HepG2 (cell line): ENCODE measurements at regions not wholly inside any gene's neighbourhood (a gene's known extent, or its start where the extent isn't known, plus 50 kb on each side); places are given as distances from the start of the nearest gene placed in this dataset.

ENCODE experiments used
- CTCF ChIP-seq: sonication (generic); formaldehyde crosslinking; IDR thresholded peaks from 2 replicates; pipeline ENCODE4 v1.5.0; 2020; ENCODE audit warnings: mild to moderate bottlenecking, missing genetic modification reagents, moderate library complexity
- ZFP41 ChIP-seq: sonication (generic); formaldehyde crosslinking; IDR thresholded peaks from 2 replicates; pipeline ENCODE4 v1.4.0; 2020; ENCODE audit warnings: mild to moderate bottlenecking, missing genetic modification reagents, borderline replicate concordance

- TF ChIP-seq CTCF = no peak
- TF ChIP-seq ZFP41 = no peak
Observed at GRCh38 chr4:111681751-111682150, 463.5 kb upstream of the FAM241A start.
